GM19025 (cell line): ENCODE measurements at regions not wholly inside any gene's neighbourhood (a gene's known extent, or its start where the extent isn't known, plus 50 kb on each side); places are given as distances from the start of the nearest gene placed in this dataset.

ENCODE experiments used
- ATAC-seq: cut with Tn5 transposase; IDR thresholded peaks from one replicate; pipeline ENCODE4 v1.9.1; 2021; ENCODE audit warnings: mild to moderate bottlenecking, low read depth, moderate library complexity; ENCODE audit not compliant: unreplicated experiment

DNA sequence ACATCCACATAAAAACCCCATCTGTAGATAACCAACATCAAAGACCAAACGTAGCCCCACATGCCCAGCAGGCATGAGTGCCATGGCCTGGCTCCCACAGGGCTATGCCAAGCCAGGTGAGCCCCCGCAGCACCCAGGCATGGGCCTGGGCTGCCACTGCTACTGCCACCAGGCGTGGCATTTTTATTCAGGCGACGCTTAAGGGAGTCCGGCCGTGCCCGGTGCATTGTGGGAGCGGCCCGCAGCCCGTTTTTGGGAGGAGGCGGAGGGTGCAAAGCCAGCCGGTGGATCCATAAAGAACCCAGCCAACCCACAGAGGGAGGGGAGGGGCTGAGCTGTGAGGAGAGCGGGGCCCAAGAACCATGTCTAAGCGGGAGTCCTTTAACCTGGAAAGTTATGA is 83.6 kb downstream of the XIST start:
- ATAC-seq = no peak

DNA sequence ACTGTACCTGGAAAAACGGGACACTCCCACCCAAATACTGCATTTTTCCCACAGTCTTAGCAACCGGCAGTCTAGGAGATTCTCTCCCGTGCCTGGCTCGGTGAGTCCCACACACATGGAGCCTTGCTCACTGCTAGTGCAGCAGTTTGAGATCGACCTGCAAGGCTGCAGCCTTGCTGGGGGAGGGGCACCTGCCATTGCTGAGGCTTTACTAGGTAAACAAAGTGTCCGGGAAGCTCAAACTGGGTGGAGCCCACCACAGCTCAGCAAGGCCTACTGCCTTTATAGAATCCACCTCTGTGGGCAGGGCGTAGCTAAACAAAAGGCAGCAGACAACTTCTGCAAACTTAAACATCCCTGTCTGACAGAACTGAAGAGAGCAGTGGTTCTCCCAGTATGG is 84.4 kb downstream of the XIST start:
- ATAC-seq = no peak

DNA sequence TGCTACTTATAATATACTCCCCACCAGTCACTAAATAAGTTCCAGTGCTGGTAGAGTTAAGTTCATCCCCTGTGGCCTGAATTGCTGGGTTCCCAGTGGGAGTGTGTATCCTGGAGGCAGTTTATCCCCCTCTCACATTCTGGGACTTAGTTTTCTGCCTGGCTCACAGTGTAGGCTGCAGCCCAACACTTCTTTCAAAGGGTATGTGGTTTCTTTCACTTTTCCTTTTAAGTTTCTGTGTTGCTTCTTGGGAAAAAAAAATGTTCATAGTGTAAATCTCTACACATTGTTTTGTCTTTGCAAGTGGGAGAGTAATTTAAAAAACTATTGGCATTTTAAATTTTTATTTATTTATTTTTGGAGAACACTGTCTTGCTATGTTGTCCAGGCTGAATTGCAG is 85.5 kb downstream of the XIST start:
- no peak for ATAC-seq

DNA sequence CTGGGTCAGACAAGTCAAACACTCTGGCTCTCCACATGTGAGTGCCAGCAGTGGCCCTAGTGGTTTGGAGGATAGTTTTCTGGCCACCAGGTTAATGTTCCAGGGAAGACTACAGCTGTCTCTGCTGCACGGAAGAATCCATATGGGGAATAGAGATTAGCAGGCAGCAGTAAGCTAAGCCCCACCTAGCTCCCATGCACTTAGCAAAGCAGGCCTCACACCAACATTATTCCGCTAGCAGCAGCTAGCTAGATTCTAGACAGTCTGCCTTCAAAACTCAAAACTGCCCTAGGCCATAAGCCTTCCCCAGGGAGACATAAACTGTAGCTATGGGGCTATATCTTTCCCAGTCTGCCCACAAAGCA is 86.1 kb downstream of the XIST start:
- no peak for ATAC-seq

DNA sequence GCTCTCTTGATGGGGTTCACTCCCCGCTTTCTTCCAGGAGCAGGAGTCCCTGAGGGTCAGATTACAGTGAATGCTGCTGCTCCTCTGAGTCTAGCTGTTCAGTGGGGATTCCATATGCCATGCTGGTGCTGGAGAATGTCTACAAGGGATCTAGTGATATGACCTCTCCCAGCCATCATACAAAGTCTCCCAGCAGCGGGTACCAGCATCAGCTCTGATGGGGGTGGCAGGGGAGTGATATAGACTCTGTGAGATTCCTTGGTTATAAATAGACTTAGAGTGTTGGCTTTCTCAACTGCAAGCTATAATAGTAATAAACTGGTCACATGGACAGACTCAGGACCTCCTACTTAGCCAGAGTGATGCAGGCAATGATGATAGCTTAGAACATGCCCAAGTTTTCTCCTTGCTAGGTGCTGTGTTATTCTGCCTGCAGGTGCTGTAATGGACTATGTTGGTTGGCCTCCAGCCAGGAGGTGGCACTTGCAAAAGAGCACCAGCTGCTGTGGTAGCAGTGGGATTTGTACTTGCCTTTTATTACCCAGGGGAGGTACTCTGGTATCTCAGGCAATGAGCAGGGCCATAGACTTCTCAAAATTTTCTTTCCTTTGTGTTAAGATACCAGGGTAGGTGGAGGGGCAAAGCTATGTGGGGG is 86.6 kb downstream of the XIST start:
- ATAC-seq = no peak

GRCh38 chrX:73758250-73758649 is 94.3 kb downstream of the XIST start:
- peak; percentile 66 for ATAC-seq
